HG02885 (cell line): ENCODE measurements at regions not wholly inside any gene's neighbourhood (a gene's known extent, or its start where the extent isn't known, plus 50 kb on each side); places are given as distances from the start of the nearest gene placed in this dataset.

Experiments
- ATAC-seq: cut with Tn5 transposase; IDR thresholded peaks from one replicate; pipeline ENCODE4 v1.9.1; 2021; ENCODE audit warnings: mild to moderate bottlenecking; ENCODE audit not compliant: unreplicated experiment, poor library complexity

GRCh38 chr12:31869972-31870371 lies 89.2 kb upstream of the RESF1 start:
- ATAC-seq = no peak

- ATAC-seq = no peak
These were observed 90.2 kb upstream of the RESF1 start for GRCh38 chr12:31868965-31869364.

- ATAC-seq = no peak
These were observed 91.9 kb upstream of the RESF1 start for GRCh38 chr12:31867292-31867691.

GRCh38 chr12:31866523-31866922 lies 92.7 kb upstream of the RESF1 start:
- ATAC-seq = no peak

GRCh38 chr12:31865023-31865422 lies 94.2 kb upstream of the RESF1 start:
- no peak for ATAC-seq

GRCh38 chr12:31861360-31861759 lies 97.9 kb upstream of the RESF1 start:
- ATAC-seq = no peak

- no peak for ATAC-seq
These were observed 98.8 kb upstream of the RESF1 start for GRCh38 chr12:31860401-31860800.

- no peak for ATAC-seq
These were observed 99.8 kb upstream of the RESF1 start for GRCh38 chr12:31859232-31859977.

- ATAC-seq = no peak
These were observed 103.8 kb upstream of the RESF1 start for GRCh38 chr12:31855427-31855826.

- no peak for ATAC-seq
These were observed 105.2 kb upstream of the RESF1 start for GRCh38 chr12:31853977-31854376.

GRCh38 chr12:31853520-31853919 lies 105.7 kb upstream of the RESF1 start:
- no peak for ATAC-seq

GRCh38 chr12:31850268-31850667 lies 108.9 kb upstream of the RESF1 start:
- ATAC-seq = no peak

- no peak for ATAC-seq
These were observed 110.0 kb upstream of the RESF1 start for GRCh38 chr12:31849090-31849687.

- no peak for ATAC-seq
These were observed 112.8 kb upstream of the RESF1 start for GRCh38 chr12:31846405-31846804.

GRCh38 chr12:31845613-31846322 lies 113.4 kb upstream of the RESF1 start:
- no peak for ATAC-seq

- no peak for ATAC-seq
These were observed 114.7 kb upstream of the AMN1 start for GRCh38 chr12:31843398-31844095.

- ATAC-seq = no peak
These were observed 109.1 kb upstream of the AMN1 start for GRCh38 chr12:31837913-31838312.

GRCh38 chr12:31835276-31835882 lies 106.6 kb upstream of the AMN1 start:
- no peak for ATAC-seq

- no peak for ATAC-seq
These were observed 105.3 kb upstream of the AMN1 start for GRCh38 chr12:31834150-31834549.
